Panc1 (cell line): ENCODE measurements at regions not wholly inside any gene's neighbourhood (a gene's known extent, or its start where the extent isn't known, plus 50 kb on each side); places are given as distances from the start of the nearest gene placed in this dataset.

Source experiments
- CTCF ChIP-seq: fragments of 450-650 bp; IDR thresholded peaks from 2 replicates; pipeline ENCODE4 v1.5.1; 2017; ENCODE audit warnings: mild to moderate bottlenecking
- POLR2AphosphoS5 ChIP-seq: IDR thresholded peaks from 2 replicates; pipeline ENCODE4 v1.6.1; 2012; ENCODE audit warnings: mild to moderate bottlenecking, low read depth, low read length, moderate library complexity

- TF ChIP-seq CTCF (no peak), POLR2AphosphoS5 (no peak)
Measured at GRCh38 chr2:134129900-134130537, 123.9 kb upstream of the MGAT5 start.
